Smooth muscle cell (in vitro differentiated cells): ENCODE measurements at regions not wholly inside any gene's neighbourhood (a gene's known extent, or its start where the extent isn't known, plus 50 kb on each side); places are given as distances from the start of the nearest gene placed in this dataset.

ENCODE experiments used
- DNase-seq: peaks from one replicate; lab custom pipeline; 2025; ENCODE audit not compliant: unreplicated experiment; lab: John Stamatoyannopoulos, UW
- H2AFZ ChIP-seq: fragments of 200-600 bp; sonication (generic); 2 replicates; pipeline ENCODE4 v1.6.0; 2016; ENCODE audit warnings: antibody characterized with exemption, low read depth, mild to moderate bottlenecking
- H3F3A ChIP-seq: fragments of 200-600 bp; sonication (generic); 2 replicates; pipeline ENCODE4 v1.6.0; 2017; ENCODE audit warnings: antibody characterized with exemption, low read depth
- H3K27ac ChIP-seq: fragments of 200-600 bp; sonication (generic); 2 replicates; pipeline ENCODE4 v1.5.1; 2016; ENCODE audit warnings: low read depth, mild to moderate bottlenecking
- H3K27me3 ChIP-seq: fragments of 200-600 bp; sonication (generic); 2 replicates; pipeline ENCODE4 v1.6.1; 2016; ENCODE audit warnings: low read depth, mild to moderate bottlenecking
- H3K36me3 ChIP-seq: fragments of 200-600 bp; sonication (generic); 2 replicates; pipeline ENCODE4 v1.5.1; 2016; ENCODE audit warnings: low read depth
- H3K4me1 ChIP-seq: fragments of 200-600 bp; sonication (generic); 2 replicates; pipeline ENCODE4 v1.5.1; 2016; ENCODE audit warnings: low read depth
- H3K4me2 ChIP-seq: fragments of 200-600 bp; sonication (generic); 2 replicates; pipeline ENCODE4 v1.6.0; 2016; ENCODE audit warnings: mild to moderate bottlenecking
- H3K4me3 ChIP-seq: fragments of 200-600 bp; sonication (generic); 2 replicates; pipeline ENCODE4 v1.5.1; 2016; ENCODE audit warnings: mild to moderate bottlenecking
- H3K79me2 ChIP-seq: fragments of 200-600 bp; sonication (generic); 2 replicates; pipeline ENCODE4 v1.6.0; 2016; ENCODE audit warnings: low read depth, mild to moderate bottlenecking
- H3K9ac ChIP-seq: fragments of 200-600 bp; sonication (generic); 2 replicates; pipeline ENCODE4 v1.6.0; 2016; ENCODE audit warnings: low read depth
- H3K9me3 ChIP-seq: fragments of 200-600 bp; sonication (generic); replicated peaks from 2 replicates; pipeline ENCODE4 v1.5.1; 2016; ENCODE audit warnings: low read depth
- H4K20me1 ChIP-seq: fragments of 200-600 bp; sonication (generic); 2 replicates; pipeline ENCODE4 v1.6.0; 2016; ENCODE audit warnings: low read depth
- CTCF ChIP-seq: fragments of 200-600 bp; sonication (generic); IDR thresholded peaks from 2 replicates; pipeline ENCODE4 v1.5.1; 2017; ENCODE audit warnings: borderline replicate concordance, mild to moderate bottlenecking, antibody characterized with exemption; ENCODE audit not compliant: insufficient read depth, poor library complexity, severe bottlenecking
- WGBS: methylation state at CpG from one replicate; pipeline ENCODE4 v1.1.7; 2016; ENCODE audit warnings: low lambda C conversion rate; 5-methylcytosine and 5-hydroxymethylcytosine counted together

- TF ChIP-seq CTCF: no peak
- H2AFZ ChIP-seq: no peak overlapping the region
- no peaks in the 10 kb centered on the region for H3K4me1 ChIP-seq
- H3K9ac ChIP-seq: no peak overlapping the region
- H3K4me3 ChIP-seq: no peak overlapping the region
- DNase-seq: no peak
- H3F3A ChIP-seq: no peaks in the 10 kb centered on the region
- H3K27ac ChIP-seq: no peak overlapping the region
- no peak overlapping the region for H3K4me2 ChIP-seq
- H3K9me3 ChIP-seq: no peaks in the 10 kb centered on the region
- no peaks in the 10 kb centered on the region for H3K27me3 ChIP-seq
- WGBS: 91% methylated on average over 4 of the region's 4 CpGs
- H3K79me2 ChIP-seq: no peaks in the 10 kb centered on the region
- H3K36me3 ChIP-seq: no peaks in the 10 kb centered on the region
- H4K20me1 ChIP-seq: no peaks in the 10 kb centered on the region
Observed at GRCh38 chr3:162742159-162742717, 1245.6 kb downstream of the OTOL1 start.

DNA sequence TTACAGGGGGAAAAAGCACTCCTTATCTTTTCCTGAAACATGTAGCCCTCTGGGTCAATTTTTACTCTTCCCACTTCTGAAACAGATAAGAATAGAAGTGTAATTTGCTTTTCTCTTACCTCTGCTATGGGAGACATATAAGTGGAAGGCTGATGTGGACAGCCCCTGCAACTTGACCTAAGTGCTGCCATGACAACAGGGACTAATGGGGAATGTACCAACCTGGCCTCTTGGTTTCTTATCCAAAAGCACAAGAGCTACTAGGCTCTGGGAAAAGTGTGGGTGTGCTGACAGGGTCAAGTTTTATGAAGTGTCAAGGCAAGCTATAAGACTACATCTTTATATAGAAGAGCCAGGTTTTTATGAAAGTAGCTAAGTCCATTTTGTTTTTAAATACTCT lies 1246.5 kb downstream of the OTOL1 start:
- Histone ChIP-seq H3K4me1 (no peaks in the 10 kb centered on the region), H3K27me3 (no peaks in the 10 kb centered on the region), H3K4me3 (no peak overlapping the region), H3K79me2 (no peaks in the 10 kb centered on the region), H4K20me1 (no peaks in the 10 kb centered on the region), H3K27ac (no peak overlapping the region), H2AFZ (no peak overlapping the region), H3K36me3 (no peaks in the 10 kb centered on the region), H3F3A (no peaks in the 10 kb centered on the region), H3K9me3 (no peaks in the 10 kb centered on the region), H3K9ac (no peak overlapping the region), H3K4me2 (no peak overlapping the region)
- DNase-seq: no peak
- TF ChIP-seq CTCF: no peak

GRCh38 chr3:162760789-162761188 lies 1264.2 kb downstream of the OTOL1 start:
- no peaks in the 10 kb centered on the region for H3F3A ChIP-seq
- WGBS: 84% methylated on average over 2 of the region's 2 CpGs
- H3K4me3 ChIP-seq: no peak overlapping the region
- no peaks in the 10 kb centered on the region for H4K20me1 ChIP-seq
- H3K36me3 ChIP-seq: no peaks in the 10 kb centered on the region
- TF ChIP-seq CTCF: no peak
- no peak overlapping the region for H3K4me2 ChIP-seq
- no peaks in the 10 kb centered on the region for H3K79me2 ChIP-seq
- no peaks in the 10 kb centered on the region for H3K27me3 ChIP-seq
- H3K9me3 ChIP-seq: no peaks in the 10 kb centered on the region
- H3K27ac ChIP-seq: no peak overlapping the region
- DNase-seq: no peak
- no peak overlapping the region for H3K9ac ChIP-seq
- no peaks in the 10 kb centered on the region for H3K4me1 ChIP-seq
- no peak overlapping the region for H2AFZ ChIP-seq

- no peaks in the 10 kb centered on the region for H3K27me3 ChIP-seq
- H4K20me1 ChIP-seq: no peaks in the 10 kb centered on the region
- no peaks in the 10 kb centered on the region for H3K79me2 ChIP-seq
- no peaks in the 10 kb centered on the region for H3K36me3 ChIP-seq
- no peaks in the 10 kb centered on the region for H3K4me1 ChIP-seq
- no peak overlapping the region for H3K27ac ChIP-seq
- H3K9me3 ChIP-seq: no peaks in the 10 kb centered on the region
- H2AFZ ChIP-seq: no peak overlapping the region
- 61% methylated on average over 4 of the region's 4 CpGs for WGBS
- H3K4me2 ChIP-seq: no peak overlapping the region
- no peak for TF ChIP-seq CTCF
- no peak overlapping the region for H3K9ac ChIP-seq
- H3K4me3 ChIP-seq: no peak overlapping the region
- H3F3A ChIP-seq: no peaks in the 10 kb centered on the region
- DNase-seq: no peak
Observed at GRCh38 chr3:162764051-162764807, 1267.6 kb downstream of the OTOL1 start.
